Stimulated activated CD4-positive, alpha-beta T cell treated with anti-CD3 and anti-CD28 coated beads, Interleukin-15, amount 100 ng/mL, for 24 hours (primary cell): ENCODE measurements at regions not wholly inside any gene's neighbourhood (a gene's known extent, or its start where the extent isn't known, plus 50 kb on each side); places are given as distances from the start of the nearest gene placed in this dataset.
"Not testable (repeated sequence)": the region's sequence is repeated elsewhere in the genome, so short reads cannot be mapped to it uniquely, and the experiment has no call there.

ENCODE experiments used
- DNase-seq: peaks from one replicate; pipeline ENCODE4 v3.0.0-alpha.2; 2020

- DNase-seq = no peak
These were observed 56.4 kb upstream of the TNFAIP3 start for GRCh38 chr6:137810554-137811120.

GRCh38 chr6:137811121-137811915 is 55.7 kb upstream of the TNFAIP3 start:
- peak; percentile 86 for DNase-seq

GRCh38 chr6:137811916-137812553 is 55.0 kb upstream of the TNFAIP3 start:
- no peak for DNase-seq

GRCh38 chr6:137813308-137813970 is 53.6 kb upstream of the TNFAIP3 start:
- no peak for DNase-seq

GRCh38 chr6:137814030-137814429 is 53.0 kb upstream of the TNFAIP3 start:
- DNase-seq = not testable (repeated sequence)

- DNase-seq = no peak
These were observed 51.4 kb upstream of the TNFAIP3 start for GRCh38 chr6:137815692-137816091.

DNA sequence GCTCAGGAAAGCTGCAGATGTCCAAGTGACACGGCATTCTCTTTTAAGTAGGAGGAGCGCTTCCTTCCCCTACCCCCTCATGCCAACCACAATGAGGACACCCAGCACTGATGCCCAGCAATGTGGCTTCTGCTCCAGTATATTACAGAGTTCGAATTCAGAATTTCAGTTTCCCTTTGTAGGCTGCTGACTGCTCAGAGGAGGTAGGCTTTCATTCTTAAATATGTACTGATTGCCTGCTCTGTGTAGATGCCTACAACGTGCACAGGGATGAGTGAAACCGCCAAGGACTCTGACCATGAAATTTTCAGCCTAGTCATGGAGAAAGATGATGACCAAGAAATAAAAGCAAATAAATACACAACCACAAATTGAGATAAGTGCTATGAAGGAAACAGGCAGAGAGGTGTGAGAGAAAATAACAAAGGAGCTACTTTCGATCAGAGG is 50.9 kb upstream of the TNFAIP3 start:
- no peak for DNase-seq

- no peak for DNase-seq
These were observed 50.1 kb upstream of the TNFAIP3 start for GRCh38 chr6:137816688-137817618.
